ENCODE measurements at regions not wholly inside any gene's neighbourhood (a gene's known extent, or its start where the extent isn't known, plus 50 kb on each side); places are given as distances from the start of the nearest gene placed in this dataset.
A peak's percentile ranks its signal among the peaks of the same experiment; 100 is the strongest.
"Not testable (repeated sequence)": the region's sequence is repeated elsewhere in the genome, so short reads cannot be mapped to it uniquely, and the experiment has no call there.

GRCh38 chr7:68629-69028, 123.7 kb upstream of the FAM20C start:
- H4K20me1 ChIP-seq (ENCODE audit: insufficient read depth, low read length) = no peaks in the 10 kb centered on the region
- WGBS, 2 experiments (ENCODE audit: extremely low coverage in 2 of 2, insufficient read length in 1 of 2) = no CpG with 5 or more reads among the region's 17 CpGs
- no peak overlapping the region for H3K56ac ChIP-seq (ENCODE audit: extremely low read depth, insufficient read depth, low read length)
- no peak overlapping the region for H3K14ac ChIP-seq (replicated peaks; ENCODE audit: low read depth, low read length)
- no TSS peak for BruUV-seq (replicated peaks)
- H2BK20ac ChIP-seq (ENCODE audit: low read depth, low read length) = peak overlapping the region; percentile 64; the same call in 1 of the 2 replicates
- TF ChIP-seq CTCF (conservative IDR thresholded peaks at IDR 0.05; ENCODE audit: low read depth, low read length) (0 out of 2 replicates have a peak, but pooled peaks have one; percentile 7), USF2 (IDR thresholded peaks at IDR 0.05; ENCODE audit: low read depth, low read length) (no peak), RFX5 (IDR thresholded peaks at IDR 0.05; ENCODE audit: low read depth, low read length) (no peak)
- H3K27me3 ChIP-seq (ENCODE audit: control insufficient read depth, insufficient read depth, low read length) = no peaks in the 10 kb centered on the region
- no peak overlapping the region for H3K9ac ChIP-seq (ENCODE audit: low read depth, low read length)
- intact Hi-C loops (cut with micrococcal nuclease) = no loop called here
- peak overlapping the region; percentile 9 for H2BK5ac ChIP-seq (ENCODE audit: low read depth, low read length, poor library complexity, severe bottlenecking)
- ATAC-seq (ENCODE audit: low read depth) = no peak
- no peak overlapping the region for H3K23ac ChIP-seq (ENCODE audit: low read depth, low read length)
- H3K9me1 ChIP-seq (ENCODE audit: insufficient read depth, low read length) = peaks cover 16% of the 10 kb centered on the region
- H3K18ac ChIP-seq (ENCODE audit: low read depth, low read length) = peak overlapping the region; percentile 30; the same call in 1 of the 2 replicates
- POLR2A ChIA-PET (ENCODE audit: unreplicated experiment) = no interaction called here
- dilution Hi-C loops (cut with HindIII; ENCODE audit: low sequenced_read_pairs, unreplicated experiment) = no loop called here
- H3K4me2 ChIP-seq (ENCODE audit: low read depth, low read length) = no peak overlapping the region
- no peak overlapping the region for H3K27ac ChIP-seq (ENCODE audit: insufficient read depth, low read length)
- peak overlapping the region; percentile 74; the same call in 1 of the 2 replicates for H4K91ac ChIP-seq (ENCODE audit: insufficient read depth, low read depth, low read length)
- H3K36me3 ChIP-seq (ENCODE audit: control insufficient read depth, insufficient read depth, low read length) = no peaks in the 10 kb centered on the region
- peak overlapping the region in 1 of 2 experiments; percentile 58; a peak in 1 of 4 replicates for H4K8ac ChIP-seq (ENCODE audit: low read depth in 2 of 2, low read length in 2 of 2)
- H3K4me3 ChIP-seq (ENCODE audit: insufficient read depth, low read depth, low read length) = no peak overlapping the region
- H3K4me1 ChIP-seq (ENCODE audit: control insufficient read depth, insufficient read depth, low read length) = peaks cover 17% of the 10 kb centered on the region
- peak overlapping the region; percentile 43 for H2AFZ ChIP-seq (replicated peaks; ENCODE audit: low read length, poor library complexity)
- in situ Hi-C loops (cut with MboI; ENCODE audit: low sequenced_read_pairs) = no loop called here
- H2AK5ac ChIP-seq (ENCODE audit: low read depth, low read length) = peak overlapping the region; percentile 49; the same call in 1 of the 2 replicates
- H2AK9ac ChIP-seq (replicated peaks; ENCODE audit: low read depth, low read length, poor library complexity) = no peak overlapping the region
- peak overlapping the region; percentile 52; the same call in 1 of the 2 replicates for H3K4ac ChIP-seq (ENCODE audit: low read depth, low read length)
- H2BK120ac ChIP-seq (ENCODE audit: low read depth, low read length) = peak overlapping the region; percentile 32; the same call in 1 of the 2 replicates
- H2BK15ac ChIP-seq (ENCODE audit: low read depth, low read length) = peak overlapping the region; percentile 85; the same call in 1 of the 3 replicates
- CTCF ChIA-PET = no interaction called here
- no peak for DNase-seq
- peak overlapping the region; percentile 56 for H4K5ac ChIP-seq (ENCODE audit: low read depth, low read length)
- no peaks in the 10 kb centered on the region; a peak in 1 of 4 replicates for H3K79me1 ChIP-seq (ENCODE audit: low read depth in 1 of 2, low read length in 2 of 2)
- H3K9me3 ChIP-seq (ENCODE audit: control insufficient read depth, insufficient read depth, low read length) = no peaks in the 10 kb centered on the region

GRCh38 chr7:69052-69451, 123.3 kb upstream of the FAM20C start:
- POLR2A ChIA-PET (ENCODE audit: unreplicated experiment); H3K14ac ChIP-seq (replicated peaks; ENCODE audit: low read depth, low read length); H4K8ac ChIP-seq (ENCODE audit: low read depth in 2 of 2, low read length in 2 of 2); H4K91ac ChIP-seq (ENCODE audit: insufficient read depth, low read depth, low read length); H3K27me3 ChIP-seq (ENCODE audit: control insufficient read depth, insufficient read depth, low read length); H3K79me1 ChIP-seq (ENCODE audit: low read depth in 1 of 2, low read length in 2 of 2); DNase-seq; H3K9ac ChIP-seq (ENCODE audit: low read depth, low read length); H2AK9ac ChIP-seq (replicated peaks; ENCODE audit: low read depth, low read length, poor library complexity); dilution Hi-C loops (cut with HindIII; ENCODE audit: low sequenced_read_pairs, unreplicated experiment); H3K23ac ChIP-seq (ENCODE audit: low read depth, low read length); H2BK20ac ChIP-seq (ENCODE audit: low read depth, low read length); H2BK15ac ChIP-seq (ENCODE audit: low read depth, low read length); H3K4me3 ChIP-seq (ENCODE audit: insufficient read depth, low read depth, low read length); H4K5ac ChIP-seq (ENCODE audit: low read depth, low read length); H2AFZ ChIP-seq (replicated peaks; ENCODE audit: low read length, poor library complexity); in situ Hi-C loops (cut with MboI; ENCODE audit: low sequenced_read_pairs); H3K9me3 ChIP-seq (ENCODE audit: control insufficient read depth, insufficient read depth, low read length); H2BK120ac ChIP-seq (ENCODE audit: low read depth, low read length); H3K4ac ChIP-seq (ENCODE audit: low read depth, low read length); H3K36me3 ChIP-seq (ENCODE audit: control insufficient read depth, insufficient read depth, low read length); intact Hi-C loops (cut with micrococcal nuclease); ATAC-seq (ENCODE audit: low read depth); H2AK5ac ChIP-seq (ENCODE audit: low read depth, low read length); BruUV-seq (replicated peaks); CTCF ChIA-PET; H3K4me2 ChIP-seq (ENCODE audit: low read depth, low read length); H4K20me1 ChIP-seq (ENCODE audit: insufficient read depth, low read length); H3K56ac ChIP-seq (ENCODE audit: extremely low read depth, insufficient read depth, low read length); H2BK5ac ChIP-seq (ENCODE audit: low read depth, low read length, poor library complexity, severe bottlenecking); H3K27ac ChIP-seq (ENCODE audit: insufficient read depth, low read length); H3K18ac ChIP-seq (ENCODE audit: low read depth, low read length): not testable (repeated sequence)
- H3K9me1 ChIP-seq (ENCODE audit: insufficient read depth, low read length) = peaks cover 16% of the 10 kb centered on the region
- no CpG with 5 or more reads among the region's 4 CpGs for WGBS, 2 experiments (ENCODE audit: extremely low coverage in 2 of 2, insufficient read length in 1 of 2)
- H3K4me1 ChIP-seq (ENCODE audit: control insufficient read depth, insufficient read depth, low read length) = peaks cover 17% of the 10 kb centered on the region

Data from IMR-90 (cell line).